CD4-positive, alpha-beta T cell treated with Interferon alpha-2 for 1 hour (primary cell): ENCODE measurements at regions not wholly inside any gene's neighbourhood (a gene's known extent, or its start where the extent isn't known, plus 50 kb on each side); places are given as distances from the start of the nearest gene placed in this dataset.

Experiments
- DNase-seq, 2 donors: peaks; one replicate each; pipeline ENCODE4 v3.0.0-alpha.2; 2020 to 2022

DNA sequence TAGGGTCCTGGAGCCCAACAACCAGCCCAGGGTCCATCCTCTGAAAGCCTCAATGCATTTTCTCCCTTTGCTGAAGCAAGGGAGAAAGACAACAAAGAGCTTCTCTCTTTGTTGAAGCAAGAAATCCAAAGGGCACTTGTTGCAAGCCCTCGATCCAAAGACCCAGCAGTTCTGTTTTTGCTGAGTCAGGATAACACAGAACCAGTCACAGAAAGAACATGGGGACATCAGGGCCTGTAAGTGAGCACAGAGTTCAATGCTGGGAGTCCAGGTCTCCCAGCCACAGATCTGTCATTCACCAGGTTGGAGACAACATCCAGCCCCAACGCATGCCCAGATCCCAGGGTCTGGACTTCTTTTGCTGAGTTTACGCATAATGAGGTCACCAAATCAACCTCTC lies 315.8 kb upstream of the KLHL29 start:
- no peak for DNase-seq

DNA sequence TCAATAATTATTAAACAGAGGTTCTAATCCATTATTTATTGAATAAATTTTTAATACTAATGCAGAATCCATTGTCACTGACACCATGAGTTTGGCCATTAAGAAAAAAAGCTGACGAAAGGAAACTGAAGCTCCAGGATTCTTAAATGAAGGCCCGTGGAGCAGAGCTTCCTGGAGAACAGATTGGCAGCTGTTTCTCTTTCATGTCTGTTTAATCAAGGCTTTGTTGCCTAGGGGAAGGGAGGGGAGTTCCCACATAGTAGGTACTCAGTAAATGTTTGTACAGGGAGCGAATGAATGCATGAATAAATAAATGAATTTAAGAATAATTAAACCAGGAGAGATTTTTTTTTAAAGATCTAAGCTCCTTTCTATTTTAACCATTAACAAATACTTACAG lies 315.1 kb upstream of the KLHL29 start:
- no peak for DNase-seq

DNA sequence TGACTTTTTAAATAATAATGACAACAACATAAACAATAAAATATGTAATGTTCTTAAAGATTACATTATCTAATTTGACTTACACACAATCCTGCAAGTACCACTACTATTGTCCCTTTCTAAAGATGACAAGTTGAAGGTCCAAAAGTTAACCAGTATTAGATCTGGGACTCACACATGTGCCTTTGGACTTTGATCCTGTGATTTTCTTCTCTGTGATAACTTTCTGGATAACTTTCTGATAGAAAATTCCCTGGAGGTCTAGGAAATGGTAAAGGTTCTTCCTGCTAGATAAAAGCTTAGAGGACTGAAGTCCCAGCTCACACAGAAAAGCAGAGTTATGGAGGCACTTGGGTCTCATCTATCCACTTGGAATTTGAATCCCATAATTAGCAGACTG lies 311.9 kb upstream of the KLHL29 start:
- no peak for DNase-seq

DNA sequence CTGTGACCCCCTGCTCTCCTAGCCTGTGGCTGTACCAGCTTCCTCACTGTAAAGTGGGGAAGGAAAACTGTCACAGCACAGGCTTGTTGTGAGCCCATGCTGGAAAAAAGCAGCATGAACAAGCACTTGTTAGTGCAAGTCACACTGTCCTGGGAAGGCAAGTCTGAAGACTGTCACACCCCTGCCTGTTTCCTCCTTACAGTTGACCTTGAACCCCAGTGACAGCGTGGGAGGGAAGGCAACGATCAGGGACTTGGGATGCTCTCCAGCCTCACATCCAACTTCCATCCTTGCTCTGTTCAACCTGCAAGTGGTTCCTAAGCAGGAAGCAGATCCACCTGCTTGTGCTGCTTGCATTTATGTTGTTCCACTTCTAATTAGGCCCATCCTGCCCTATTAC lies 311.3 kb upstream of the KLHL29 start:
- no peak for DNase-seq

DNA sequence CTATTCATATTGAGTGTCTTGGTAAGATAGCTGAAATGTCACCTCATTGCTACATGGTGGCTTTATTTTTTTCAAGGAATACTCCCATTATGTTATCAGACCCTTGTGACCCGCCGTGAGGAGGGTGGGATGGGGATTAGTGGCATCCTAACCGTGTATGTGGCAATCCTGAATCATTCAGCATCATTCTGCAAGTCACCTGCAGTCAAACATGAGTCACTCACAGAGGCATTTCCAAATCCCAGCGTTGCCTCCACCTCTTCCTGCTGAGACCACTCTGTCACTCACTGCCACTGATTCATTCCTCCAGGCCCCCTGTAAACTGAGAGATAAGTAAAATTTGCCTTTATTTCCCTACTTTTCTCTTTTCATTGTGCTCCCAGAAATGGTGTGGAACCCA lies 307.4 kb upstream of the KLHL29 start:
- no peak for DNase-seq

DNA sequence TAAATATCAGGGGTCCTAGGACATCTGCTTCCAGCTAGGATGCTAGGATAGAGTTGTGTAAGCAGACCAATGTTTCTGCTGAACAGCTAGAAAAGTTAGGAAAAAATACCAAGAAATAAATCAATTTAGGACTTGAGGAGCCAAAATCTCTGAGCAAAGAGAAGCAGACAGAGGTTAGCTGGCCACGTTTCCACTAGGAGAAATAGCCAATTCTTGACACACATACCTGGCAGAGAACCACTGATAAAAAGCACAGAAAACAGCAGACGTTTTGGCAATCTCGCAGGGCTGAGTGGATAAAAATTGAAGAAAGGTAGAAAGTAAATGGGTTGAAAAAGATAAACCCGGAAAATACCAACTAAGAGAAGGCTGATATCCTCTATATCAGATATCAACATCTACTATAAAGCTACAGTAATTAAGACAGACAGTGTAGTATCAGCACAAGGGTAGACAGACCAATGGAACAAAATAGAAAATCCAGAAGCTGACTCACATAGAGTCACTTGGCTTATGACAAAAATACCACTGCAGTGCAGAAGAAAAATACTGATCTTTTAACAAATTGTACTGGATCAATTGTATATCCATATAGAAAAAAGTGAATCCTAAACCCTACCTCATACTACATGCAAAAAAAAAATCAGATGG lies 306.1 kb upstream of the KLHL29 start:
- no peak for DNase-seq

DNA sequence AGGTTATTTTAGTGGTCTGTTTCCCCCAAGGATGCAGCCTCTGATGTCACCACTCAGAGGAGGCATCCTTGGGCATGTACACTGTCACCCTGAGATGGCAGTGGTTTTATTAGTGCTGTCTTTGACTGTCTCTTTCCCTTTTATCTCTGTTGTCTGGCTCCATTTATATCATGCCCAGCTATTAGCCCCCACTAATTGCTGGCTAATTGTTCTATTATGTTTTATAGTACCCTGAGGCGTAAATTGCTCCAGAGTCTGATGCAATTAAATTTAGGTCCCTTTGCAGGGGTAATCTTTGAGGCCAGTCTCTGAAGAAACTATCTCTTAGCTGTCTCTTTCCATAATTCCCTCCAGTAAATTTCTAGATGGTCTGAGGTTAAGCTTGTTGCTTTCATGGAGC lies 301.0 kb upstream of the KLHL29 start:
- no peak for DNase-seq

DNA sequence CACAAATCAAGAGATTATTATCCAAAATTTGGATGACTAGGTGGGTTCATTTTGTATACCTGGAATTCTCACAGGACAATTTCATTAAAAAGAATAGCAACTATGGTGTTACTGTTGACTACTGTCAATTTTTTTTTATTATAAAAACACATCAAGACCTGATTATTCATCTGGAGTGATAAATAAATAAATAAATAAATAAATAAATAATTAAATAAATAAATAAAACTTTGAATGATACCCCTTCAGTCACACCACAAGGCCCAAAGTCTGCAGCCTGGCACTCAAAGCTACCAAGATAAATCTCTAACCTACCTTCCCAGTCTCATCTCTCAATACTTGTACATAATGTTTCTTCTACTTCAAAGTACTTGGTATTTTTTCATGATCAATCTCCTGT lies 294.0 kb upstream of the KLHL29 start:
- no peak for DNase-seq

DNA sequence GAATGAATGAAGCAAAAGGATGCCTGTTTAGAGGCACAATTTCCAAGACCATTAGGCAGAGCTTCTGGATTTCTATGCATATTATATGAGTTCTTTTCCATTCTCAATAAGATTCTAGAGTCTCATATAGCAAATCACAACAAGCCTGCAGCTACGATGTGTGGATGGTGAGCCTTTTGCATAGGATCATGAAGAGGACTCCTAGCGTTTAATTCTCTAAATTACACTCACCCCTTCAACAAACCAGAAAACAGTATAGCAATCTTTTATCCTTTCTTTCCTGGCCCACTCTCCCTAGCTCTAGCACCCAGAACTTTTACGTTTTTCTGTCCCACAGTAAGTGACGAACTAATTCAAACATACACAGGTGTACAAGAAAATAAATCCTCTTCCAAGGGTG lies 293.1 kb upstream of the KLHL29 start:
- no peak for DNase-seq

DNA sequence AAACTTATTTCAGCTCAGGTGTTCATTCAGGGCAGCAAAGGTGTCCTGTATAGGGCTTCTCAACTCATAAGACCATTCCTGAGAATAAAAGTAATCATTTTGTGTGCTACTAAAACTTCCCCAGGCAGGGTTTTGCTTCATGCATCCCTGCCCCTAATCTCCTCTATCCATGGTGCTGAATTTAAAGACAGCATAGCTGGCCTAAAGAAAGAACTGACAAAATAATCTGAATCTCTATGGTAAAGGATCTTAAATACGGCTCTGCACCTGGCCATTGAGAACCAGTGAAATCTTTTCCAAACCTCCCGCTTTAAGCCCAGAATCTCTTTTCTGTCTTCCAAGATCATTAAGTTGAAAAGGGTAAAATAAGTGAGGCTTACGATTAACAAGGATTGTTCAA lies 292.1 kb upstream of the KLHL29 start:
- no peak for DNase-seq

DNA sequence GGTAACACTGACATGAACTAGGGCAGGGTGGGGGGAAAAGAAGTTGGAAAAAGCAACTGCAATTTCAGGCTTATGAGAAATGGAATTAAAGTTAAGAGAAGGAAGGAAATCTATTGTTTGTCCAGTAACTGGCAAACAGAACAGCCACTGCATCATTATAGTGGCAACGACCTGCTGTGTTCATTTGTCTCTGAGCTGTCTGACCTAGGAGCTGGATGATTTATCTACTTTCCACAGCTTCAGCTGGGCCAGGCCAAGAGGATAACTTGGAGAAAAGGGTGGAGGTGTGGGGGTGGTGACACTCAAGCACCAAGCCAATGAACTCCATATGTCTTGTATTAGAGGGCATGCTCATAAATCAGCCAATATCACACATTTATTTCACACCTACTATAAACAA lies 291.5 kb upstream of the KLHL29 start:
- DNase-seq: no peak

DNA sequence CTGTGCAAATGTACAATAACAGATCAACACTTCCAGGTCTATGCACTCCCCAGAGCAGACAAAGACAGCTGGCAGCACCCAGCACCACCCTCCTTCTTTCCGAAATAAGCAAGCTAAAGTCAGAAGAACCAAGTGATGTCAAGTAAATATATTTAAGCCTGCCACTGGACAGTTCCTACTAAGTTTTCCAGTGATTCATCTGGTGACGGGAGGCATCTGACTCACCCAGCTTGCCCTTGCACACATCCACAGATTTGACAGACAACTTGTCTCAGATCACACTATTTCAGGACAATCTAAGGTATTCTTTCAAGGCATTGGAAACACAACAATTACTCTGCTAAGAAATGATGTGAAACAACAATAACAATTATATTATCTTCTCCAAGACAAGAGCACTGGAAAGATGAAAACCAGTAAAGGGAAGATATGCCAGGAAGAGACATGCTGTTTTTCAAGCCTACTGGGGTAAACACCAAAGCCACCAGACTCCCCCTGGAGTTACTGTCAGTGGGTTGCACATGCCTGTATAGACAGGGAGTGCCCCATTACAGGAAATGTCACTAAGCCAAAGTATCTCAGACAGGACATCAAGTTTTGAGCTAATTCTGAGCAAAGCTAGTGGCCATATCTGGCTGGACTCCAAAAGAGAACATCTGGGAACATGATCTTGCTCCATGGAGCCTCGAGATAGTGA lies 287.9 kb upstream of the KLHL29 start:
- no peak for DNase-seq

DNA sequence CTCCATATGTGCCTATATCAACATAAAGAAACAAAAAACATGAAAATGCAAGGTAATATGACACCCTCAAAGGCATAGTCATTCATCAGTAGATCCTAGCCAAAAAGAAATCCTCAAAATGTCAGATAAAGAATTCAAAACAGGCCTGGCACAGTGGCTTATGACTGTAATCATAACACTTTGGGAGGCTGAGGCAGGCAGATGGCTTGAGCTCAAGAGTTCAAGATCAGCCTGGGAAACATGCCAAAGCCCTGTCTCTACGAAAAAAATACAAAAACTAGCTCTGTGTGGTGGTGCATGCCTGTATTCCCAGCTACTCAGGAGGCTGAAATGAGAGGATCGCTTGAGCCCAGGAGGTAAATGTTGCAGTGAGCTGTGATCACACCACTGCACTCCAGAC lies 284.6 kb upstream of the KLHL29 start:
- no peak for DNase-seq

DNA sequence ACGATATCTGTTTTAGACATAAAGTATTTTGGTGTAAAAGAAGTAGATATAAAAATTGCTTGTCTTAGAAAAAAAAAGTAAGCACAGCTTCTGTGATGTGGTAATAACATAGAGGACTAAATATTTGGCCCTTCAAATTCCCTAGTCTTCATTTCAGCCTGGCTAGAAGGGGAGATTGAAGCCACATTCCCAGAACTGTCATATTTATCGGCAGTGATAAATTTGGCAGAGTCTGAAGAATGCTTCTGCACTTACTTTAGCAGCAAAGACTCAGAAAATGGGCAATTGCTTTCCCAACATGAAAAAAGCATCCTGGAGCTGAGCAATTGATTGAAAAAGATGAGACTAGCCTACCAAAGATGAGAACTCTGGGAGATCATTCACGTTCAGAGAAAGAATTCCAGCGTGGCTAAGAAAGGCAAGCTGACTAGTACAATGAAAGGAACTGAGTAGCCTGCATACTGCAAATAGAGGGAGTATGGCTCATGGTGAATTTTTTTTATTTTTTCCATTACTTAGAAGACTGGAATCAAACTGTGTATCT lies 278.7 kb upstream of the KLHL29 start:
- DNase-seq: no peak

DNA sequence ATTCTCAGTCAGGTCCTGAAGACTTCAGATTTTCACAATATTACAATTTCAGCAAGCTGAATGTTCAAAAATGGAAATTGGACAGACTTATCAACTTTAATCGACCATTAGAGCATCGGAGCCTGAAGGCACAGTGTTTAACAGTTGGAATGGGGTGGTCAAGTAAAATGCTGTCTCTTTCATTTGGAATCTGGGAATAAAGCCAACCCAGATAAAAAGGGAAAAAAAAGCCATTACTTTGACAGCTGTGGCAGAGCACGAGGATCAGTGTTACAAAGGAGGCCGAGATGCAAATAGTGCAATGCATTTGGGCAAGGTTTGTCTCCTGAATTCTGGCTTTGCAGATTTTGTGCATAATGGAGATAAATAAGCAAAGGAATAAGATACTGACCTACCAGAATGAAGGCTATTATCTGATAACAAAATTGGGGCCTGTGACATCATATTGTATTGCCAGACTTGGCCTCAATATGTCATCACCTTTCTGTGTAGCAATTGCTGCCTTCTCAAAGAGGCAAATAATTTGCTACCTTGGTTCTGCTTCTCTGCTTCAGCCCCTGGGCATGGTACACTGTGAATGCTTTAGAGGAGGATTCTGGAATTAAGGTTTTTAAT lies 277.5 kb upstream of the KLHL29 start:
- DNase-seq: no peak

DNA sequence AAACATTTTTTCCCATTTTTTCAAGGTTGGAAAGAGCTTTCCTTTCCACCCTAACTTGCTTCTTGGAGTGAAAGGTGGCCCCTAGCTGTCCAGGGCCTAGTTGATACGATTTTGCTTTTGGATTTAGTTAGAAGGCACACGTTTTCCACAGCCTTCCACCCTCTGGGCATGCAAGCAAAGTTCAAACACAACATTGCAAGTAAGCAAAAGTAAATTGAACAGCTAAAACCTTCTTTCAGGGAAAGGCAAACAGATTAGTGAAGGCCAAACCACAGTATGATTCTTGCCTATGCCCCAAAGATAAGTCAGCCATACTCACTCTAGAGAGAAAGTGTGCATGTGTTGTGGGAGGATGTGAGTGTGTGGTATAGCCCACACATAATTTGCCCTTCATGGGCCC lies 273.7 kb upstream of the KLHL29 start:
- DNase-seq: no peak

DNA sequence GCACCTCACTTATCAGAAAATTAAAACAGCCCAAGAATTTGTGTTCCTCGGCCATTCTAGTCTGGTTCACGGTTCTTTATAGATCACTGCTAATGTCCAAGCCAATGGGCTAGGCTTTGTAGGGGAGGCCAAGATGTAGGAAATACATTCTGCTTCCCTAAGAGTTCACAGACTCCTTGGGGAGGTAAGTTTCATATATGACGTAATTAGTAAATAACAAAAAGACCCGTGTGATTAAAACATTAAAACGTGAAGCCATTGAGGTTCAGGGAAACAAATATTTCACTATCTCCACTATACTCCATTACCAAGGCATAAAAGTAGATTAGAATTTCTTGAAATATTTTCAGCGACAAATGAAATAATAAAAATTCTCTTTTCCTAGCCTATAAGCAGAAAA lies 272.5 kb upstream of the KLHL29 start:
- DNase-seq: no peak

DNA sequence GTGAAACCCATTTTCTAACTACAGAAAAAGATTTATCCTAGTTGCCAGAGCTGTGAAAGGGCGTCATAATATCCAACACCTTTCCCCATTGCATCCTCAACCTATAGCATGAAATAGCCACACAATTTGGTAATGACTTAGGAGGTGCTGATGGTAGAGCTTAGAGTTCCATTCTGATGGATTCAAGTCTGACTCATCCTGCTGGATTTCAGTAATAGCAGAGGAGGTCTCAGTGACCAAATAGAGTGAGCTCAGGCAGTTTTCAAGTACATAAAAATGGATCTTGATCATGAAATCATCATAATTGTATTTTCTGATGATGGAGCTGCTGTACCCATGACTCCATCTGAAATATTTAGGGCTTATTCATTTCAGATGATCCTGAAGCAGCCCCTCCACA lies 270.7 kb upstream of the KLHL29 start:
- no peak for DNase-seq

DNA sequence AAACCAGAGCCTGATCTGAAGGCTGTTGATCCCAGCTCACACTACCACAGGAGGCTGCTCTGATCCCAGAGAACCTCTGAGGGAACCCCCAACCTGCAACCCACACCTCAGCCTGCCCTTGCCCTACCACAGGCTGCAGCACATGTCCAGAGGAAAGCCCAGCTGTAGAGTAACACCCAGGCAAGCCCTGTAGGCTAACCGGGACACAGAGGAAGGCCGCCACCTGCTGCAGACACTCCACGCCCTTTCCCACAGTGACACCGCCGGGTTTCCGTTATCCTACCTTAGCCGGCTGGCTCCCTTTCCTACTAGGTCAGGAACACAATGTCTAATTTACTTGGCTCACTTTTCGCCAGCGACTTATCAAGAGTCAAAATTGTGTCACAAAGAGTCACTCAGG lies 266.7 kb upstream of the KLHL29 start:
- DNase-seq: no peak

DNA sequence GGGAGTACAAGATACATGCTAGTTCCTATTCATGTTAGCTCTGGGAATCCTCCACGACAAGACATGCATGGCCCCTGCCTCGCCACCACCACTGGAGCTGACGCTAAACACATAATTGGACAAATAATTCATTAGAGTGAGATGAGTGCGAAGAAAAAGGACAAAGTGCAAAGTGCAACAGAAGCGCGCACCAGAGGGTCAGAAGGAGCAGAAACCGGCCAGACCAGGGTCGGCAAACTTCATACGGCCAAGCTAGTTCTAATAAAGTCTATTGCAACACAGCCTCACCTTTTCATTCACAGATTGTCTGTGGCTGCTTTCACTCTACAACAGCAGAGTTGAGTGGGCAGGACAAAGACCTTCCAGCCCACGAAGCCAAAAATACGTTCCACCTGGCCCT lies 266.1 kb upstream of the KLHL29 start:
- no peak for DNase-seq

DNA sequence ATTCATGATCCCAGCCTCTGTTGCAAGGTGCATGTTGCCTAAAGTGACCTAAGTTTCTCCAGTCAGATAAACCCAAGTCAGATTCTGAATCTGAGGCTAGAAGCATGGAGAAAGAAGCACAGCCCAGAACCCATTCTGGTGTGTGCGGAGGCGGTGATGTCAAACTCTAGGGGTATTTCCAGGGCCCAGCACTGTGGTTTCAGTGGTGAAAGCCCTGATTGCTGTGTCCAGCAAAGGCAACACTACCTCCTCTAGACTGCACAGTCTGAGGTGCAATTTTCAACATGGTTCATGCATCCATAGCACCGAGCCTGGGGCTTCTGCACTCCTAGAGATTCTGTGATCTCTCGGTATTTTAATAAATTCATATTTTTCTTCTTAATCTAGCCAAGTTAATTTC lies 264.8 kb upstream of the KLHL29 start:
- DNase-seq: no peak

DNA sequence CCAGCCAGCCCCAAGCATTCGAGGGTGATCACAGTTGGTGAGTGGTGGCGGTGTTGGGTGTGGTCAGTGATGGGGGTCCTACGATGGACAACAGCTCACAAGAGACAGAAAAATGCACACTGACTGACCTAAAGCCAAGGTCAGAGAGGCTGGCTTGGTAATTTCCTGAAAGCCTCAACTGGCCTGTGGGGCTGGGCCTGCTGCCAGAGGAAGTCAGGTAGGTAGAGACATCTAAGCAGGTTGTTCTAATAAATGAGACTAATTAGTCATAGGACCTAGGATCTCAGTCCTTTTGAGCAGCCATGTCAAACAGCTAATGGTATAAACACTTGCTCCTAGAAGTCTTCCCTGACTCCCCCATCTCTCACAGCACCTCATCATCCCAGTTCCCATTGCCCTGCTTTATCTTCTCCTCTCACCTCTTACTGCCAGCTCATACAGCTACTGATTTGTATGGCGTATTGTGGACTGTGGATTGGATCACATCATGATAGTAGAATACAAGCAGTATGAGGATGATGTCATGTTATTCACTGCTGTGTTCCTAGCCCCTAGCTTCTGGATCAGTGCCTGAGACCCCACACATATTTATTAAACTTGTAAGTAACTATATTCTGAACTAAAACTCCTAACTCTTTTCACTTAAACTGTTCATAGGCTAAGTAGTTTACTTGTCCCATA lies 262.9 kb upstream of the KLHL29 start:
- no peak for DNase-seq

DNA sequence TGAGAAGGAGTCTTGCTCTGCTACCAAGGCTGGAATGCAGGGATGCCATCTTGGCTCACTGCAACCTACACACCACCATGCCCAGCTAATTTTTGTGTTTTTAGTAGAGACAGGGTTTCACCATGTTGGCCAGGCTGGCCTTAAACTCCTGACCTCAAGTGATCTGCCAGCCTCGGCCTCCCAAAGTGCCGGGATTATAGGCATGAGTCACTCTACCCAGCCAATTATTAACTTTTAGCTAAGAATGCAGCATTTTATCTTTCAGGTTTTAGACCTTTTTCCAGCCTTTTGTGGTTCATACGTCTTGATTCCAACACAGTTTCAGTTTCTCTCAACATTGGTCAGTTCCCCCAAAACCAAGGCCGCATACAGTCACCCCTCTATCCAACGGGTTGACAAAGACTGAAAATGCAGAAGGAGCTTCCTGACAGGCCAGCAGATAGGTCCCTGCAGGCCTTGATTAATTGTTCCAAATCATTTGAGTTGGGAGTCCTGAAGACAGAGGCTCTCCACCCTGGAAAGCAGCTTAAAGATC lies 262.2 kb upstream of the KLHL29 start:
- DNase-seq: no peak

DNA sequence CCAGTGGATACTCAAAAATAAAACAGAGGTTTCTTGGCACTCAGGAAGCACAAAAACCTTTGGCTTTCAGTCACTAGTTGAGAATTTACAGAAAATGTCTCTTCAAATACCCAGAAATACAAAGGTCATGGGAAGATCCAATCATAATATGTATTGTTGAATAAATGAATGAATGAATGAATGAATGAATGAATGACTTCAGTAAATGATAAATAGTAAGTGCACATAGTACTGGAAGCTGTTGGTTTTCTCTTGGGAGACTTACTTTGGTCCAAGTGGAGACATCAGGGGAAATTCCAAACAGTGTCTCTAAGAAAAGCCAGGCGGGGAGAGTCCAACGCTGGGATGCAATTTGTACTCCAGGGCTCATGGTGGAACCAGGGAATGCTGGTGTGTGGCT lies 261.3 kb upstream of the KLHL29 start:
- DNase-seq: no peak
